Adipocyte (in vitro differentiated cells): ENCODE measurements at regions not wholly inside any gene's neighbourhood (a gene's known extent, or its start where the extent isn't known, plus 50 kb on each side); places are given as distances from the start of the nearest gene placed in this dataset.

ENCODE experiments used
- DNase-seq: peaks from one replicate; pipeline ENCODE4 v3.0.0-alpha.2; 2015; ENCODE audit warnings: low read depth
- H3K27me3 ChIP-seq: replicated peaks from 2 replicates; pipeline ENCODE4 v1.7.0; 2013; ENCODE audit warnings: mild to moderate bottlenecking, low read length, moderate library complexity; ENCODE audit not compliant: control insufficient read depth, insufficient read depth
- H3K36me3 ChIP-seq: 2 replicates; pipeline ENCODE4 v1.7.0; 2013; ENCODE audit warnings: low read length, mild to moderate bottlenecking, moderate library complexity; ENCODE audit not compliant: control insufficient read depth, insufficient read depth, severe bottlenecking
- H3K4me1 ChIP-seq: 2 replicates; pipeline ENCODE4 v1.7.0; 2013; ENCODE audit warnings: mild to moderate bottlenecking, low read length, moderate library complexity; ENCODE audit not compliant: control insufficient read depth, insufficient read depth
- H3K4me3 ChIP-seq: 2 replicates; pipeline ENCODE4 v1.7.0; 2013; ENCODE audit warnings: mild to moderate bottlenecking, low read length, moderate library complexity
- H3K9ac ChIP-seq: 2 replicates; pipeline ENCODE4 v1.7.0; 2013; ENCODE audit warnings: mild to moderate bottlenecking, low read length, moderate library complexity
- H3K9me3 ChIP-seq: 2 replicates; pipeline ENCODE4 v1.7.0; 2013; ENCODE audit warnings: mild to moderate bottlenecking, low read length, moderate library complexity; ENCODE audit not compliant: control insufficient read depth

DNA sequence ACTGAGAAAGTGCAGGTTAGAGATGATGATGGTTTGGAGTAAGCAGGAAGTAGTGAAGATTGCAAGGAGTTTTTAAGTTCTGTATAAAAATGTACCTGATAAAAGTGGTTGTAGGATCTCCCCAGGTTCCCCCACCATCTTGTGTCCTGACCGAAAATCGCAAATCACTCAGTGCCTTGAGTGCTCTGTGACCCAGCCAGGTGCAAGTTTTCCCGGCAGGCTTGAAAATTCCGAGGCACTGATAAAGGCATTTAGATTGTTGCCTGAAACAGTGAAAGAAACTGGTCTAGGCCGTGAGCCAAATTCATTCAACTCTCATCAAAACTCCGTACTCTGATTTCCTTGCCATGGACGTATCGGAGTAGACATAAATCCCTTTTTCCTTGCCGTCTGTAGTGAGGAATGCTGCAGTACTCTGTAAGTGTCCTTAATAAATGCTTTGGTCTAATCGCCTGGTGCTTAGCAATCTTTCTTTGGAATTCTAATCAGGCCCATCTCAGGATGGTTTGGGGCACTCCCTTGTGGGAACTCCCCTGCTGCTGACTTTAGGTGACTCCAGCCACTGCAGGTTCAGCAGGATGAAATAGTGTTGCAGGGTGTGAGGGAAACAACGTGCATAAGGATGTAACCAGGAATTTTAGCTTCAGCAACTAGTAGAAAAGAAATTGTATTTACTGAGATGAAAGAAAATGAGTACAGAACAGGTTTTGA, 1199.8 kb upstream of the MAP3K7 start:
- H3K4me3 ChIP-seq = no peak overlapping the region
- no peaks in the 10 kb centered on the region for H3K36me3 ChIP-seq
- no peaks in the 10 kb centered on the region for H3K27me3 ChIP-seq
- H3K4me1 ChIP-seq = peaks cover 11% of the 10 kb centered on the region
- no peaks in the 10 kb centered on the region for H3K9me3 ChIP-seq
- H3K9ac ChIP-seq = no peak overlapping the region
- DNase-seq = no peak

DNA sequence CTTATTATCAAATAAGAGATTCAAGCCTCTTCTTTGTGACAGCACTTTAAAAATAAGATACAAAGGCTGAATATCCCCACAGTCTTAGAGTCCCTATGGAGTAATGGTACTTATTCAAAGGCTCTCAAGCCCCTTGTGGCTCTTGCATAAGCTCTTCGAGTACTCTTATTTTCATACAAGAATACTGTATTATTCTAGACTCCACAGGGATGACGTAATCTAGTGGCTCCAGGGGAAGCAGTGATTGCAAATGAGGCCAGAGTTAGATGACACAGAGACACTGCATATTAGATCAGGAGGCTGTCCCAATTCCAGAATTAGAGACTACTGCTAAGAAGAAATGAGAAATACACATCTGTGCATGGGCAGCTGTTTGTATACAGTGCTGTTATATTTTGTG, 1195.9 kb upstream of the MAP3K7 start:
- Histone ChIP-seq H3K4me3 (no peak overlapping the region), H3K9me3 (no peaks in the 10 kb centered on the region), H3K4me1 (peaks cover 11% of the 10 kb centered on the region), H3K9ac (no peak overlapping the region), H3K36me3 (no peaks in the 10 kb centered on the region), H3K27me3 (no peaks in the 10 kb centered on the region)
- no peak for DNase-seq

GRCh38 chr6:91781946-91782345, 1195.1 kb upstream of the MAP3K7 start:
- Histone ChIP-seq H3K9ac (no peak overlapping the region), H3K9me3 (no peaks in the 10 kb centered on the region), H3K4me3 (no peak overlapping the region), H3K36me3 (no peaks in the 10 kb centered on the region), H3K27me3 (no peaks in the 10 kb centered on the region), H3K4me1 (peaks cover 11% of the 10 kb centered on the region)
- no peak for DNase-seq

GRCh38 chr6:91780270-91780669, 1193.4 kb upstream of the MAP3K7 start:
- no peak for DNase-seq
- Histone ChIP-seq H3K4me1 (peaks cover 11% of the 10 kb centered on the region), H3K27me3 (no peaks in the 10 kb centered on the region), H3K9me3 (peaks cover 10% of the 10 kb centered on the region), H3K4me3 (no peak overlapping the region), H3K36me3 (no peaks in the 10 kb centered on the region), H3K9ac (no peak overlapping the region)

DNA sequence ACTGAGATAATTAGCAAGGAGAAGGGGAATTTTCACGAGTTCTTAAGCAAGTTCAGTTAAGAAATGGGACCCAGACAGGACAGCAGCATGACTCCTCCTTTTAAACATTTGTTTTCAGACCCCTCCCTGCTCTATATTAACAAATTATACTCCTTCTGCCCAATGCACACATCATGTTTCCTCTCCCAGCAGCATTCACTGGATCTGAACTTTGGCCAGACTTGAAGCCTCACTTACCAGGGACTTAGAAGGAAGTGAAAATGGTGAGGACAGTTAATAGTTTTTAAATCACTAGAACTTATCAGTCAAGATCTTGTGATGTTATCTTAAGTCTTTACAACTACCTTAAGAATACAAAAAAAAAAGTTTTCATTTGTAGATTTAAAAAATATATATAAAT, 1174.7 kb upstream of the MAP3K7 start:
- no peak overlapping the region for H3K4me3 ChIP-seq
- H3K9me3 ChIP-seq = no peaks in the 10 kb centered on the region
- H3K27me3 ChIP-seq = no peaks in the 10 kb centered on the region
- no peaks in the 10 kb centered on the region for H3K4me1 ChIP-seq
- no peak for DNase-seq
- H3K36me3 ChIP-seq = no peaks in the 10 kb centered on the region
- no peak overlapping the region for H3K9ac ChIP-seq

- Histone ChIP-seq H3K9ac (no peak overlapping the region), H3K27me3 (no peaks in the 10 kb centered on the region), H3K36me3 (no peaks in the 10 kb centered on the region), H3K9me3 (no peaks in the 10 kb centered on the region), H3K4me1 (no peaks in the 10 kb centered on the region), H3K4me3 (no peak overlapping the region)
- DNase-seq = no peak
Observed at GRCh38 chr6:91754691-91755090, 1167.8 kb upstream of the MAP3K7 start.

DNA sequence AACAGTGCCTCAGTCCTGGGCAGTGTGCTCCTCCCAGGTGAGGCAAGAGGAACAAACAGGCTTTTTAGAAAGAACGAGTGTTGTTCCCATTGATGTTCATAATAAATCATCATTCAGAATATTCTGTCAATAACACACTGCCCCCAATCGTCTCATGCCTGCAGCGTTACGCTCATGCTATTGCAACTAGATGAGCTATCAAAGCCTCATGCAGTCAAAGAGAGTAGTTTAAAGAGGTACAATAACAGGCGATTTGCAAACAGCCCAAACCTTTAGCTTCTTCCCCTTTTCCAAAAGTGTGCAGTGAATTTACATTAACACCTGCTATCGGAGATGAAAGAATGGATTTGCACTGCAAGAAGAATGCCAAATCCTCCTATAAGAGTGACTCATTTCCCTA, 1164.7 kb upstream of the MAP3K7 start:
- H3K27me3 ChIP-seq = no peaks in the 10 kb centered on the region
- H3K4me3 ChIP-seq = no peak overlapping the region
- H3K9me3 ChIP-seq = no peaks in the 10 kb centered on the region
- H3K36me3 ChIP-seq = no peaks in the 10 kb centered on the region
- no peaks in the 10 kb centered on the region for H3K4me1 ChIP-seq
- H3K9ac ChIP-seq = no peak overlapping the region
- no peak for DNase-seq

- no peak overlapping the region for H3K4me3 ChIP-seq
- H3K9me3 ChIP-seq = no peaks in the 10 kb centered on the region
- no peaks in the 10 kb centered on the region for H3K36me3 ChIP-seq
- no peaks in the 10 kb centered on the region for H3K27me3 ChIP-seq
- no peaks in the 10 kb centered on the region for H3K4me1 ChIP-seq
- DNase-seq = no peak
- no peak overlapping the region for H3K9ac ChIP-seq
Observed at GRCh38 chr6:91744566-91744965, 1157.7 kb upstream of the MAP3K7 start.

GRCh38 chr6:91743756-91744155, 1156.9 kb upstream of the MAP3K7 start:
- no peaks in the 10 kb centered on the region for H3K36me3 ChIP-seq
- no peaks in the 10 kb centered on the region for H3K9me3 ChIP-seq
- H3K9ac ChIP-seq = no peak overlapping the region
- no peak for DNase-seq
- H3K27me3 ChIP-seq = no peaks in the 10 kb centered on the region
- H3K4me1 ChIP-seq = no peaks in the 10 kb centered on the region
- no peak overlapping the region for H3K4me3 ChIP-seq

DNA sequence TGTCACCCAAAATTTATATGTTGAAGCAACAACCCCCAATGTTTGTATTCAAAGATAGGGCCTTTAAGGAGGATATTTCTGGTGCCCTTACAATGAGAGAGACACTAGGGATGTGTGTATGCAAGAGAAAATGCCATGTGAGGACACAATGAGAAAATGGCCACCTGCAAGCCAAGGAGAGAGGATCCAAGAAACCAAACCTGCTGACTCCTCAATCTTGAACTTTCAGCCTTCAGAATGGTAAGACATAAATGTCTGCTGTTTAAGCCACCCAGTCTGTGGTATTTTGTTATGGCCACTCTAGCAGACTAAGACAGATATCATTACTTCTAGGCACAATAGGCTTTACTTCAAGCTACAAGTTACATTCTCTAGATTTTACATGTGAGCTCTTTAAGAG, 1145.1 kb upstream of the MAP3K7 start:
- no peaks in the 10 kb centered on the region for H3K9me3 ChIP-seq
- H3K4me1 ChIP-seq = no peaks in the 10 kb centered on the region
- H3K4me3 ChIP-seq = no peak overlapping the region
- no peaks in the 10 kb centered on the region for H3K36me3 ChIP-seq
- no peak overlapping the region for H3K9ac ChIP-seq
- H3K27me3 ChIP-seq = no peaks in the 10 kb centered on the region
- no peak for DNase-seq

- H3K4me3 ChIP-seq = no peak overlapping the region
- no peaks in the 10 kb centered on the region for H3K4me1 ChIP-seq
- no peaks in the 10 kb centered on the region for H3K36me3 ChIP-seq
- no peaks in the 10 kb centered on the region for H3K9me3 ChIP-seq
- H3K9ac ChIP-seq = no peak overlapping the region
- no peak for DNase-seq
- no peaks in the 10 kb centered on the region for H3K27me3 ChIP-seq
Observed at GRCh38 chr6:91730710-91731109, 1143.8 kb upstream of the MAP3K7 start.

DNA sequence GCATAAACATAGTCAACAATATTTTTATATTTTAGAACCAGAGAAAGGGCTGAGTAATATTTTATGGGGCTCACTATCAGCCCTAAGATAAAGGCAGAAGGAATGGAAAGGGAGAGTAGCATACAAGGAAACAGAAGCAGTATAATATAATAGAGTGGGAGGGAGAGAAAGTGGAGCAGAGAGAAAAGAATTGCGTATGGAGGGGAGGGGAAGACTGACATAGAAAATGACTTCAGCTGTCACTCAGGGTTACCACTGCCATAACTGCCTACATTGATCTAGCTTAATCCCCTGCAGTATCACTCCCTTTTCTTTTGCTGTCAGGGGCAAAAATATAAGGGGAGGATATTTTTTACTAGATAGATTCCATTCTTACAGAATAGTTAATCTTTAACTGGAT, 1133.5 kb upstream of the MAP3K7 start:
- Histone ChIP-seq H3K9me3 (peaks cover 3% of the 10 kb centered on the region), H3K9ac (no peak overlapping the region), H3K27me3 (no peaks in the 10 kb centered on the region), H3K4me1 (no peaks in the 10 kb centered on the region), H3K36me3 (no peaks in the 10 kb centered on the region), H3K4me3 (no peak overlapping the region)
- DNase-seq = no peak
